GM18502 (cell line): ENCODE measurements at regions not wholly inside any gene's neighbourhood (a gene's known extent, or its start where the extent isn't known, plus 50 kb on each side); places are given as distances from the start of the nearest gene placed in this dataset.

Source experiments
- ATAC-seq: cut with Tn5 transposase; IDR thresholded peaks from one replicate; pipeline ENCODE4 v1.9.1; 2021; ENCODE audit warnings: mild to moderate bottlenecking; ENCODE audit not compliant: unreplicated experiment, poor library complexity

GRCh38 chr10:8979976-8980375, 925.5 kb downstream of the GATA3 start:
- ATAC-seq: no peak

GRCh38 chr10:8981277-8981676, 926.8 kb downstream of the GATA3 start:
- ATAC-seq: no peak

- ATAC-seq: no peak
Measured at GRCh38 chr10:8985651-8986050, 931.2 kb downstream of the GATA3 start.

- ATAC-seq: no peak
Measured at GRCh38 chr10:8986975-8987374, 932.5 kb downstream of the GATA3 start.

GRCh38 chr10:8987712-8988111, 933.2 kb downstream of the GATA3 start:
- ATAC-seq: no peak

GRCh38 chr10:8990280-8990987, 935.9 kb downstream of the GATA3 start:
- no peak for ATAC-seq

- ATAC-seq: no peak
Measured at GRCh38 chr10:8992009-8992408, 937.5 kb downstream of the GATA3 start.

- no peak for ATAC-seq
Measured at GRCh38 chr10:8993864-8994263, 939.4 kb downstream of the GATA3 start.

- no peak for ATAC-seq
Measured at GRCh38 chr10:8998751-8999150, 944.3 kb downstream of the GATA3 start.

GRCh38 chr10:9003122-9003521, 948.6 kb downstream of the GATA3 start:
- no peak for ATAC-seq

GRCh38 chr10:9004736-9005135, 950.2 kb downstream of the GATA3 start:
- no peak for ATAC-seq

- no peak for ATAC-seq
Measured at GRCh38 chr10:9009505-9009904, 955.0 kb downstream of the GATA3 start.

GRCh38 chr10:9010093-9010492, 955.6 kb downstream of the GATA3 start:
- ATAC-seq: no peak

GRCh38 chr10:9010931-9011670, 956.6 kb downstream of the GATA3 start:
- no peak for ATAC-seq

- ATAC-seq: no peak
Measured at GRCh38 chr10:9012312-9012711, 957.8 kb downstream of the GATA3 start.

- ATAC-seq: no peak
Measured at GRCh38 chr10:9015005-9015404, 960.5 kb downstream of the GATA3 start.

- no peak for ATAC-seq
Measured at GRCh38 chr10:9015447-9015846, 961.0 kb downstream of the GATA3 start.

GRCh38 chr10:9016930-9017329, 962.4 kb downstream of the GATA3 start:
- no peak for ATAC-seq

- ATAC-seq: no peak
Measured at GRCh38 chr10:9018195-9019173, 964.0 kb downstream of the GATA3 start.

GRCh38 chr10:9023206-9023605, 968.7 kb downstream of the GATA3 start:
- ATAC-seq: no peak

- ATAC-seq: no peak
Measured at GRCh38 chr10:9024210-9024609, 969.7 kb downstream of the GATA3 start.
